SK-N-MC (cell line): ENCODE measurements at regions not wholly inside any gene's neighbourhood (a gene's known extent, or its start where the extent isn't known, plus 50 kb on each side); places are given as distances from the start of the nearest gene placed in this dataset.

Experiments
- EZH2 ChIP-seq: fragments of 200-600 bp; sonication (generic); IDR thresholded peaks from one replicate; pipeline ENCODE4 v1.6.1; 2017; ENCODE audit warnings: antibody characterized with exemption
- FOXP2 ChIP-seq: optimal IDR thresholded peaks from 2 replicates; pipeline ENCODE3; 2011; ENCODE audit warnings: mild to moderate bottlenecking, moderate library complexity; ENCODE audit not compliant: insufficient read depth; ENCODE audit errors: extremely low read length, control extremely low read depth
- POLR2AphosphoS5 ChIP-seq: IDR thresholded peaks from 2 replicates; pipeline ENCODE4 v1.6.1; 2012; ENCODE audit warnings: mild to moderate bottlenecking, low read depth, low read length, borderline replicate concordance

GRCh38 chr2:58584606-58585118 lies 343.5 kb upstream of the FANCL start:
- TF ChIP-seq EZH2 (no peak), POLR2AphosphoS5 (no peak), FOXP2 (no peak)
